Heart right ventricle (tissue), 16 donors: ENCODE measurements at regions not wholly inside any gene's neighbourhood (a gene's known extent, or its start where the extent isn't known, plus 50 kb on each side); places are given as distances from the start of the nearest gene placed in this dataset.
"Not testable (repeated sequence)": the region's sequence is repeated elsewhere in the genome, so short reads cannot be mapped to it uniquely, and the experiment has no call there.

Experiments used
- ATAC-seq, 8 donors: fragments of 200-7000 bp; cut with Tn5 transposase; one replicate each; pipeline ENCODE4 v1.9.1; 2020; ENCODE audit warnings: mild to moderate bottlenecking in 8 of 8, moderate library complexity in 8 of 8, moderate number of reproducible peaks in 1 of 8
- DNase-seq, 2 donors: peaks; one replicate each; pipeline ENCODE4 v3.0.0-alpha.2; 2020
- H3K27ac ChIP-seq, 10 donors: fragments of 200-600 bp; sonication (generic) in 2 of 10; one replicate each; pipeline versions ENCODE4 v1.5.0 to v1.8.0; 2020 to 2022; ENCODE audit warnings: mild to moderate bottlenecking in 3 of 10
- H3K27me3 ChIP-seq, 7 donors: fragments of 200-600 bp; one replicate each; pipeline ENCODE4 v1.8.0; 2021 to 2022; ENCODE audit warnings: mild to moderate bottlenecking in 2 of 7
- H3K36me3 ChIP-seq, 9 donors: fragments of 200-600 bp; sonication (generic) in 1 of 9; one replicate each; pipeline versions ENCODE4 v1.5.0 to v1.8.0; 2020 to 2022; ENCODE audit warnings: mild to moderate bottlenecking in 2 of 9
- H3K4me1 ChIP-seq, 9 donors: fragments of 200-600 bp; sonication (generic) in 1 of 9; one replicate each; pipeline versions ENCODE4 v1.5.0 to v1.8.0; 2020 to 2022; ENCODE audit warnings: mild to moderate bottlenecking in 4 of 9
- H3K4me3 ChIP-seq, 10 donors: fragments of 200-600 bp; sonication (generic) in 2 of 10; one replicate each; pipeline versions ENCODE4 v1.5.0 to v1.8.0; 2020 to 2022; ENCODE audit warnings: mild to moderate bottlenecking in 7 of 10, moderate library complexity in 2 of 10
- H3K9me3 ChIP-seq, 11 donors: fragments of 200-600 bp in 10 of 11; sonication (generic) in 2 of 11; one replicate each; pipeline versions ENCODE4 v1.5.0 to v1.8.0; 2013 to 2022; ENCODE audit warnings: mild to moderate bottlenecking in 2 of 11, control low read depth in 1 of 11, moderate library complexity in 1 of 11
- WGBS, 2 donors: extraction: QIAGEN DNeasy Blood & Tissue Kit; methylation state at CpG; one replicate each; pipeline ENCODE4 v1.1.7; 2013; ENCODE audit warnings: inconsistent platforms in 1 of 2; 5-methylcytosine and 5-hydroxymethylcytosine counted together
- intact Hi-C, 10 donors: fragments of 100-400 bp; cut with DNase I; formaldehyde crosslinking; loops; one replicate each; pipeline versions ENCODE4 v1.11.1 to v1.14.2; 2022
- TF ChIP-seq, protein P1 (sequence below), 9 donors: fragments of 200-600 bp; sonication (generic) in 2 of 9; IDR thresholded peaks; one replicate each; pipeline versions ENCODE4 v1.5.0 to v1.8.0; 2021 to 2022; ENCODE audit warnings: antibody characterized with exemption in 9 of 9, mild to moderate bottlenecking in 5 of 9, moderate library complexity in 1 of 9
- donor health status: Arrhythmogenic right ventricular cardiomyopathy.
- donor health status: ischemic (EF 13 %, LVEDD 7.1; RV severe dilation, severe dysfunction).
- donor health status: healthy with polysubstance abuse.
- donor health status: DM: no; HTN: yes; CAD: no.
- donor health status: DM: no; HTN: no; CAD: no.
- donor health status: ischemic (EF 25% LVEDD 6.9; RV normal size, moderate dysfunction).
- donor health status: ischemic (EF 25% LVEDD 5.7; RV mildly dilated, moderate dysfunction).
- donor health status: healthy.
- donor health status: DM: yes; HTN: yes; CAD: no.
- donor health status: Ischemic cardiomyopathy.
- donor health status: ischemic (EF 35%, LVEDD 5.7; RV mildly dilated, moderate dysfunction).
- donor health status: nonischemic (EF 11% LVEDD 7.7; RV severe dilation, severe dysfunction).
- donor health status: DM: yes; HTN: yes; CAD: no.
- donor health status: PGD.
- donor health status: ischemic (EF 29% LVEDD 5.4; RV normal size, mild dysfunction).
- donor health status: nonischemic (EF 23%, LVEDD 6.1; RV moderate dilation, normal function).

DNA sequence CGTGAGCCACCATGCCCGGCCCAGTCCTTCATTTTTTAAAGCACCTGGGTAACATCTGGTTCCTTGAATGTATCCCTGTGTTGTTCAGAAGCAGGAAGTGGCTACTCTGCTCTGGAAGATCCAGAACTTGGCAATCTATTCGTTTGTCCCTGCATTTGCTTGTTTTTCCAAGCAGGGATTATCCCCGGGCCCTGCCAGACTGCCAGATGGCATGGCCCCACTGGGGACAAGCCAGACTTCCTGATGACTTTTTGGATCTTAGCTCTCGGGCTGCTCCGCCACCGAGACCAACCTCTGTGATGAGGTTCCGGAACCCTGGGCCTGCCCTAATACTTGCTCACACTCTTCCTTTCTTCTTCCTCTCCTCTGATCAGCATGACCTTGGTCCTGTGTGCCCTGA is 496.7 kb downstream of the TYW1 start:
- ATAC-seq (no peak), DNase-seq (no peak)
- no peak overlapping the region for H3K4me3 ChIP-seq
- WGBS, 2 donors = 73 to 76% methylated on average over 8 of the region's 8 CpGs
- intact Hi-C loops = no loop called here
- peaks cover 0 to 23% (median 6%) of the 10 kb centered on the region in 11 donors for H3K9me3 ChIP-seq
- no peaks in the 10 kb centered on the region for H3K27me3 ChIP-seq
- H3K27ac ChIP-seq = no peak overlapping the region
- TF ChIP-seq, protein P1, sequence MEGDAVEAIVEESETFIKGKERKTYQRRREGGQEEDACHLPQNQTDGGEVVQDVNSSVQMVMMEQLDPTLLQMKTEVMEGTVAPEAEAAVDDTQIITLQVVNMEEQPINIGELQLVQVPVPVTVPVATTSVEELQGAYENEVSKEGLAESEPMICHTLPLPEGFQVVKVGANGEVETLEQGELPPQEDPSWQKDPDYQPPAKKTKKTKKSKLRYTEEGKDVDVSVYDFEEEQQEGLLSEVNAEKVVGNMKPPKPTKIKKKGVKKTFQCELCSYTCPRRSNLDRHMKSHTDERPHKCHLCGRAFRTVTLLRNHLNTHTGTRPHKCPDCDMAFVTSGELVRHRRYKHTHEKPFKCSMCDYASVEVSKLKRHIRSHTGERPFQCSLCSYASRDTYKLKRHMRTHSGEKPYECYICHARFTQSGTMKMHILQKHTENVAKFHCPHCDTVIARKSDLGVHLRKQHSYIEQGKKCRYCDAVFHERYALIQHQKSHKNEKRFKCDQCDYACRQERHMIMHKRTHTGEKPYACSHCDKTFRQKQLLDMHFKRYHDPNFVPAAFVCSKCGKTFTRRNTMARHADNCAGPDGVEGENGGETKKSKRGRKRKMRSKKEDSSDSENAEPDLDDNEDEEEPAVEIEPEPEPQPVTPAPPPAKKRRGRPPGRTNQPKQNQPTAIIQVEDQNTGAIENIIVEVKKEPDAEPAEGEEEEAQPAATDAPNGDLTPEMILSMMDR (IDR thresholded peaks at IDR 0.05) = no peak
- no peaks in the 10 kb centered on the region for H3K4me1 ChIP-seq
- no peaks in the 10 kb centered on the region for H3K36me3 ChIP-seq

DNA sequence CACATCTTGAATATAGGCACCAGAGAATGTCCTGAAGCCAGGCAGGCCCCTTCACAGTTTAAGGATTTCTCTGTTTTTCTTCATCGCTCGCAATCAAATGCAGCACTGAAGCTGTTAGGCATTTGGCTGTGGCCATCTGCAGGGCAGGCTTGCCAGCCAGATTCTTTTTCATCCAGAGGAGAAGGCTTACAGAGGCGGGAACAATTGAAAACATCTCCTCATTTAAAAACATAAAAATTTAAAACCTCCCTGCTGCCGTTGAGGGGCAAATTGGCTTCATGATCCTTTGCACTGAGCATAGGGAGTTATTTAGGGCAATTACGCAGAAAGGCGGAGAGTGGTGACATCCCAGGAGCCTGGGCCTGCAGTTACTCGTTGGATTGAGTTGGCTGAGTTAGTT is 500.0 kb downstream of the TYW1 start:
- intact Hi-C loops = no loop called here
- 80 to 83% methylated on average over 7 of the region's 7 CpGs for WGBS, 2 donors
- H3K9me3 ChIP-seq = peaks cover 0 to 25% (median 3%) of the 10 kb centered on the region in 11 donors
- no peaks in the 10 kb centered on the region for H3K4me1 ChIP-seq
- no peak for DNase-seq
- no peaks in the 10 kb centered on the region for H3K27me3 ChIP-seq
- H3K4me3 ChIP-seq = no peak overlapping the region
- TF ChIP-seq, protein P1 (IDR thresholded peaks at IDR 0.05) = no peak
- H3K36me3 ChIP-seq = no peaks in the 10 kb centered on the region
- no peak for ATAC-seq
- H3K27ac ChIP-seq = no peak overlapping the region

DNA sequence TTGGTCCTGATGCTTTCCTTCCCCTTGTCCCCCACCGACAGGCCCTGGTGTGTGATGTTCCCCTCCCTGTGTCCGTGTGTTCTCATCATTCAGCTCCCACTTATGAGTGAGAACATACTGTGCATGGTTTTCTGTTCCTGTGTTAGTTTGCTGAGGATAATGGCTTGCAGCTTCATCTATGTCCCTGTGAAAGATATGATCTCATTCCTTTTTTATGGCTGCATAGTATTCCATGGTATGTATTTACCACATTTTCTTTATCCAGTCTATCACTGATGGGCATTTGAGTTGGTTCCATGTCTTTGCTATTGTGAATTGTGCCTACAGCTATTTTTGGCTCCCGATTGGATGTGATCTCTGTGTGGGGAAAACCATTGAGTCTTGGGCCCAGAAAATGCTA is 501.3 kb downstream of the TYW1 start:
- intact Hi-C loops, H3K4me3 ChIP-seq, H3K27me3 ChIP-seq, H3K4me1 ChIP-seq, H3K27ac ChIP-seq, ATAC-seq, DNase-seq, H3K36me3 ChIP-seq: not testable (repeated sequence)
- 77 to 92% methylated on average over 3 of the region's 3 CpGs for WGBS, 2 donors
- peaks cover 0 to 22% (median 0%) of the 10 kb centered on the region in 11 donors for H3K9me3 ChIP-seq

DNA sequence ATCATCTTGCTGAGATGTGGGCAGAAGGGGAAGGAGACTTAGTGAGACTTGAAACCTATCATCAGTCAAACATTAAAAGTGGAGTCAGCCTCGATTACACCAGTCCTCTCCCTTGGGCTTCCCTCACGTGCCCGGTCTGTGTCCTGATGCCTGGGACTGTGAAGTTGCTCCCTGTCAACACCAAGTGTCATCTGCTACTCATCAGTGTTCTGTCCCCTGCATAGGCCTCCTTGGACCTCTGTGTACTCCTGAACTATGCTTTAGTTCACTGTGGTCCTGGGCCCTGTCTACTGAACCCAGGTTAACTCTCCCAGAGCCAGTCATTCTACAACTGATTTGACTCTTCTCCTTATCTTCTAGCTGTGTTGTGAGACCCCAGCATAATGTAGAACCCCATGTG is 506.3 kb downstream of the TYW1 start:
- DNase-seq = no peak
- intact Hi-C loops = loop anchor here in 1 of 10 donors (10.0 kb wide), 1 partner anchor 102 kb away; no protein-coding TSS in a partner anchor
- TF ChIP-seq, protein P1 (IDR thresholded peaks at IDR 0.05) = no peak
- no peaks in the 10 kb centered on the region for H3K27me3 ChIP-seq
- ATAC-seq = no peak
- peaks cover 0 to 29% (median 0%) of the 10 kb centered on the region in 11 donors for H3K9me3 ChIP-seq
- H3K4me3 ChIP-seq = no peak overlapping the region
- no peaks in the 10 kb centered on the region for H3K36me3 ChIP-seq
- 41 to 62% methylated on average over 3 of the region's 3 CpGs for WGBS, 2 donors
- H3K4me1 ChIP-seq = no peaks in the 10 kb centered on the region
- no peak overlapping the region for H3K27ac ChIP-seq

DNA sequence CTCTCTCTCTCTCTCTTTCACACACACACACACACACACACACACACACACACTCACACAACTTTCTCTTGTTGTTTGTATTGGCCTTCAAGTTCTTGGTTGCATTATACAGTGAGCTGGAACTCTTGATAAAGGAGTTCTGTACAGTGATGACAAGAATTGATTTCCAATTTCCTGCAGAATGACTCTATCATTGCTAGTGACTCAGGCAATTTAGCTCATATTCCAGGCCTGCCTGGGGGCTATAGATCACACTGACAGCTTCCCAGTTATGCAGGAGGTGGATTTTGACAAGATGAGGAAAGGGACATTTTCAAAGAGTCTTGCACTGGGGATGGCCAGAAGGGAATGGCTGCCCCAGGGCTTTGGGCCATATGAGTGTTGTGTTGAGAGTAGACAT is 508.8 kb downstream of the TYW1 start:
- no peak overlapping the region for H3K27ac ChIP-seq
- H3K4me1 ChIP-seq = no peaks in the 10 kb centered on the region
- ATAC-seq = no peak
- H3K4me3 ChIP-seq = no peak overlapping the region
- H3K9me3 ChIP-seq = peaks cover 0 to 22% (median 0%) of the 10 kb centered on the region in 11 donors
- H3K36me3 ChIP-seq = no peaks in the 10 kb centered on the region
- no peaks in the 10 kb centered on the region for H3K27me3 ChIP-seq
- TF ChIP-seq, protein P1 (IDR thresholded peaks at IDR 0.05) = no peak
- intact Hi-C loops = loop anchor here in 1 of 10 donors (10.0 kb wide), 1 partner anchor 99 kb away; no protein-coding TSS in a partner anchor
- DNase-seq = no peak
